Lower leg skin (tissue), 4 donors: ENCODE measurements at regions not wholly inside any gene's neighbourhood (a gene's known extent, or its start where the extent isn't known, plus 50 kb on each side); places are given as distances from the start of the nearest gene placed in this dataset.

Experiments used
- DNase-seq, 2 donors: peaks; one replicate each; pipeline ENCODE4 v3.0.0-alpha.2; 2019; ENCODE audit warnings: low spot score in 2 of 2
- H3K4me3 ChIP-seq: fragments of 200-600 bp; sonication (generic); 2 replicates; pipeline ENCODE4 v1.5.1; 2017; ENCODE audit warnings: mild to moderate bottlenecking, low read depth; ENCODE audit not compliant: poor library complexity, severe bottlenecking
- POLR2A ChIP-seq, 2 donors: fragments of 450-650 bp; IDR thresholded peaks; one replicate each; pipeline ENCODE4 v1.6.1; 2016 to 2017; ENCODE audit warnings: antibody characterized with exemption in 2 of 2, mild to moderate bottlenecking in 1 of 2, moderate library complexity in 1 of 2
- WGBS, 2 donors: methylation state at CpG; one replicate each; pipeline ENCODE4 v1.1.5; 2018; 5-methylcytosine and 5-hydroxymethylcytosine counted together
- intact Hi-C: fragments of 100-400 bp; cut with DNase I; formaldehyde crosslinking; loops from one replicate; pipeline ENCODE4 v1.15.0; 2023; ENCODE audit warnings: low total_unique reads
- TF ChIP-seq, protein P1 (sequence below), 3 donors: fragments of 450-650 bp; IDR thresholded peaks; one replicate each; pipeline ENCODE4 v1.5.1; 2016; ENCODE audit warnings: antibody characterized with exemption in 3 of 3, mild to moderate bottlenecking in 3 of 3, moderate library complexity in 2 of 3

DNA sequence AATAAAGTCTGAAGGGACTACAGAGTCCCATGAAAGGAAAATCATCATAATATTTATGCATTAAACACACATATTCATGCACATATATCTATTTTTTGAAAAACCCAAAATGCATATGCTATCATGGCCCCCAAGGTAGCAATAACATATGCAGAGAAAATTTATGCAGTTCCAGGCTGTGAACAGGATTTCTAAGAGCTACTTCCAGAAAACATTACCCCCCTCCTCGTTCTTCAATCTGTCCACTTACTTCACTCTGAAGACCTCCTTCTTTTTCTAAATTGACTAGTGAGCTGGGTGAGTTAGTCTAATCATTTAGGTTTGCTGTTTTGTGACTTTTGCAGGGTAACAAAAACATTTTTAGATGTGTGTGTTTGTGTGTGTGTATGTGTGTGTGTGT, 376.4 kb upstream of the ZEB2 start:
- H3K4me3 ChIP-seq, result no peak overlapping the region
- no peak for DNase-seq
- intact Hi-C loops, result no loop called here
- TF ChIP-seq, protein P1, sequence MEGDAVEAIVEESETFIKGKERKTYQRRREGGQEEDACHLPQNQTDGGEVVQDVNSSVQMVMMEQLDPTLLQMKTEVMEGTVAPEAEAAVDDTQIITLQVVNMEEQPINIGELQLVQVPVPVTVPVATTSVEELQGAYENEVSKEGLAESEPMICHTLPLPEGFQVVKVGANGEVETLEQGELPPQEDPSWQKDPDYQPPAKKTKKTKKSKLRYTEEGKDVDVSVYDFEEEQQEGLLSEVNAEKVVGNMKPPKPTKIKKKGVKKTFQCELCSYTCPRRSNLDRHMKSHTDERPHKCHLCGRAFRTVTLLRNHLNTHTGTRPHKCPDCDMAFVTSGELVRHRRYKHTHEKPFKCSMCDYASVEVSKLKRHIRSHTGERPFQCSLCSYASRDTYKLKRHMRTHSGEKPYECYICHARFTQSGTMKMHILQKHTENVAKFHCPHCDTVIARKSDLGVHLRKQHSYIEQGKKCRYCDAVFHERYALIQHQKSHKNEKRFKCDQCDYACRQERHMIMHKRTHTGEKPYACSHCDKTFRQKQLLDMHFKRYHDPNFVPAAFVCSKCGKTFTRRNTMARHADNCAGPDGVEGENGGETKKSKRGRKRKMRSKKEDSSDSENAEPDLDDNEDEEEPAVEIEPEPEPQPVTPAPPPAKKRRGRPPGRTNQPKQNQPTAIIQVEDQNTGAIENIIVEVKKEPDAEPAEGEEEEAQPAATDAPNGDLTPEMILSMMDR (IDR thresholded peaks at IDR 0.05), result no peak
- no peak for TF ChIP-seq POLR2A (IDR thresholded peaks at IDR 0.05)
- WGBS, 2 donors, result 55 to 71% methylated on average over 1 of the region's 1 CpG

DNA sequence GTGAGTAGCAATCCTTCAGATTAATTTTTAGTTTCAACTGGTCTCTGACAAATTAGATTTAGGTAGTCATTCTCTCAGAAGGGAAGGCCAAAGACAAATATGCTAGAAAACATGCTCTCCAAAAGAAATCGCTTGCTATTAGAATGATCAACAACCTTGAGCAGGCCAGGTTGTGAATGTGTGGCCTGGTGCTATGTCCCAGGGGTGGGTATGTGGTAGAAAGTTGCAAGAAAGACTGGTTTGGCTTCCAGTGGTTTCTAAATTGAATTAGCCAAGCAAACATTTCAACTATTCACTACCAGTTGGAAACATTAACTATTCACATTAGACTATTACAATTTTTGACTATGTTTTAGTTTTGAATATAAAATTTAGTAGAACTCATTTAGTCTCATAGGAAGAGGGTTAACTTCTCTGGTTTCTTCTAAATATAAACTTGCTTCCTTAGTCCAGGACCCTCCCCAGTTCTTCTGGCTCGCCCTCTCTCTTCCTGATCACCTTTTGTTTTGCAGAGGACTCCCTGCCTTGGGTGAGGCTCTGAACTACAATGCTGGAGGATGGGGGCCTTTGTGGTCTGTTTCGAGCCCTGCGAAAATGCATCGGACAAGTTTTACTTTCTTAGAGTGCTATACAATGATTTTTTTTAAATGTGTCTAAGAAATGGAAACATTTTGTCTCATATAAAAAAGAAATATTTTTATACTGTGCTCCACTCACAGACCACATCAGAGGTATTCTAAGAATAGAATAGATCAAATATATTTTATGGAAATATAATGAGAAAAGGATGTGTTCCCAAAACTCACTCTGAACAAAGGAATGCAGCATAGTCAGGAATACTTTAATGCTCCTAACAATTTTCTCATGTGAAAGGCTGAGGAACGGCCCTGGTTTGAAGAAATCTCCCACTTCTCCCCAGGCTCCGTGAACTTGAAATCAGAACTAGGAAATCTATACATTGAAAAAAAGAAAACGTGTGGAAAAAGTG, 375.0 kb upstream of the ZEB2 start:
- TF ChIP-seq, protein P1 (IDR thresholded peaks at IDR 0.05), result no peak
- TF ChIP-seq POLR2A (IDR thresholded peaks at IDR 0.05), result no peak
- H3K4me3 ChIP-seq, result no peak overlapping the region
- no peak for DNase-seq
- 71 to 72% methylated on average over 8 of the region's 8 CpGs for WGBS, 2 donors
- intact Hi-C loops, result no loop called here

DNA sequence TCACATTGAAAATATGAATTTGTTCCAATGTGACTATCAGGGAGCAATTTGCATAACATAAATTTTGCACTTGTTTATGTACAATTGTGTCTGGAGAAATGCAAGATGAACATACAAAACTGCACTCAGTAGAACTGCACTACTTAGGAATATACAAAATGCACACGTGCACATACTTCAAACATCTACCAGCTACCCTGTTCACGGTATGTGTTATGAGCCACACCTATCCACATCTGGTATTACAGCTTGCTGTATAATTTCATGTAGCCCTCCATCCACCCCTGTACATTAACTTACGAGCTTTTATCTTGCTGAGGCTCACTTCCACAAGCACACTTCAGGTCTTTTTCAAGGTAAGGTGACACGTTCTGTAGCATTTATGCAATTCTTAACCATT, 373.5 kb upstream of the ZEB2 start:
- DNase-seq, result no peak
- intact Hi-C loops, result no loop called here
- 85% methylated on average over 4 of the region's 4 CpGs for WGBS, 2 donors
- H3K4me3 ChIP-seq, result no peak overlapping the region
- TF ChIP-seq, protein P1 (IDR thresholded peaks at IDR 0.05), result no peak
- TF ChIP-seq POLR2A (IDR thresholded peaks at IDR 0.05), result no peak

DNA sequence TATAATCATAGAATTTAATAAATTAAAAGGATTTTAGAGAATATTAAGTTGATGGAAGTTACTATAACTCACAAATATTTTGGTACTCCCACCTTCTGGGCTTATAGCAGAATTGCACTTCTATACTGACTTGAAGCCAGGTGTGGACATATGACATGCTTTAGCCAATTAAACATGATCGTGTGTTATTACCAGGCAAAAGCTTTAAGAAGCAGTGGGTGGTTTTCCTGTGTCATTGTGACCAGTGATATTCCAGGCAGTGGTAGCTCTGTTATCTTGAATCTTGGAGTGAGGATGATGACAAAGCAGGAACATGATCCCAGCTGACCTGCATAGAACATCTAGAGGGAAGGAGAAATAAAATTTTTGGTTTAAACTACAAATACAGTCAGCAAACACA, 370.9 kb upstream of the ZEB2 start:
- H3K4me3 ChIP-seq, result no peak overlapping the region
- DNase-seq, result no peak
- intact Hi-C loops, result no loop called here
- WGBS, 2 donors, result 34 to 39% methylated on average over 1 of the region's 1 CpG
- TF ChIP-seq POLR2A (IDR thresholded peaks at IDR 0.05), result no peak
- TF ChIP-seq, protein P1 (IDR thresholded peaks at IDR 0.05), result no peak

DNA sequence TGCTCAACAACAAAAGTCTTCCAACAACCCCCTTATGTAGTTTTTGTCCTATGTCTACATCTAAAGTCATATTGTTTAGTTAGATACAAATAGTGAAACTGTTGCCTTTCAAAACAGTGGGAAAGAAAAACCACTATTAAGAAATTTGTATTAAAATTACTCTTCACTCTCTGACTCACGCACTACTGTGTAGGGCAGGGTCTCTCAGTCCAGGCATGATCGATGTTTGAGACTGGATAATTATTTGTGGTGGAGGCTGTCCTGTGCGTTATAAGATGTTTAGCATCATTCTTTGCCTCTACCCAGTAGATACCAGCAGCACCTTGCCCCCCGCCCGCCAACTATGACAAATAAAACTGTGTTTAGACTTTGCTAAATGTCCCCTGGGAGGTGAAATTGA, 369.4 kb upstream of the ZEB2 start:
- intact Hi-C loops, result no loop called here
- no peak for DNase-seq
- no peak overlapping the region for H3K4me3 ChIP-seq
- 91 to 93% methylated on average over 5 of the region's 5 CpGs for WGBS, 2 donors
- TF ChIP-seq POLR2A (IDR thresholded peaks at IDR 0.05), result no peak
- TF ChIP-seq, protein P1 (IDR thresholded peaks at IDR 0.05), result no peak
